Loucy (cell line): ENCODE measurements at regions not wholly inside any gene's neighbourhood (a gene's known extent, or its start where the extent isn't known, plus 50 kb on each side); places are given as distances from the start of the nearest gene placed in this dataset.

Experiments
- EZH2phosphoT487 ChIP-seq: fragments of 200-600 bp; IDR thresholded peaks from 2 replicates; pipeline ENCODE4 v1.6.1; 2018; ENCODE audit warnings: antibody characterized with exemption, mild to moderate bottlenecking, moderate library complexity, borderline replicate concordance
- TF ChIP-seq, protein P1 (sequence below): fragments of 200-600 bp; sonication (generic); conservative IDR thresholded peaks from 2 replicates; pipeline ENCODE4 v1.5.1; 2014; ENCODE audit warnings: mild to moderate bottlenecking, antibody characterized with exemption, low read length

DNA sequence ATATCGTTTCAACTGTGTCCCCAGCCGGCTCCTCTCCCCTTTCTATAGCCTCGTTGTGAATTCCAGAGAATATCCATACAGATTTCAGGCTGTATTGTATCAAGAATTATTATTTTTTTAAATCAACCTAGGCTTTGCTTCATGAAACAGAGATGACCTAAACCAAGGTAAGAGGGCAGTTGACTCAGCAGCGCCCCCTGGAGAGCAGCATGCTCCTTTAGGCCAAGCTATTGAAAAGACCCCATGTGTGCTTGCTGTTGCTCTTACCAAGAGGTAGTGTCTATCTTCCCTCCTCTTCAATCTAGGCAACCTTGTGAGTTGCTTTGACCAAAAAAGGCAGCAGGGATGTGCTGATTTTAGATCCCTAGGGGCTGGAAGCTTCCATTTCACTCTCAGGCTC, 426.7 kb upstream of the SMIM21 start:
- TF ChIP-seq, protein P1, sequence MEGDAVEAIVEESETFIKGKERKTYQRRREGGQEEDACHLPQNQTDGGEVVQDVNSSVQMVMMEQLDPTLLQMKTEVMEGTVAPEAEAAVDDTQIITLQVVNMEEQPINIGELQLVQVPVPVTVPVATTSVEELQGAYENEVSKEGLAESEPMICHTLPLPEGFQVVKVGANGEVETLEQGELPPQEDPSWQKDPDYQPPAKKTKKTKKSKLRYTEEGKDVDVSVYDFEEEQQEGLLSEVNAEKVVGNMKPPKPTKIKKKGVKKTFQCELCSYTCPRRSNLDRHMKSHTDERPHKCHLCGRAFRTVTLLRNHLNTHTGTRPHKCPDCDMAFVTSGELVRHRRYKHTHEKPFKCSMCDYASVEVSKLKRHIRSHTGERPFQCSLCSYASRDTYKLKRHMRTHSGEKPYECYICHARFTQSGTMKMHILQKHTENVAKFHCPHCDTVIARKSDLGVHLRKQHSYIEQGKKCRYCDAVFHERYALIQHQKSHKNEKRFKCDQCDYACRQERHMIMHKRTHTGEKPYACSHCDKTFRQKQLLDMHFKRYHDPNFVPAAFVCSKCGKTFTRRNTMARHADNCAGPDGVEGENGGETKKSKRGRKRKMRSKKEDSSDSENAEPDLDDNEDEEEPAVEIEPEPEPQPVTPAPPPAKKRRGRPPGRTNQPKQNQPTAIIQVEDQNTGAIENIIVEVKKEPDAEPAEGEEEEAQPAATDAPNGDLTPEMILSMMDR = peak; percentile 61
- TF ChIP-seq EZH2phosphoT487 = no peak
